Islet of Langerhans (tissue), 1 donor: ENCODE measurements at regions not wholly inside any gene's neighbourhood (a gene's known extent, or its start where the extent isn't known, plus 50 kb on each side); places are given as distances from the start of the nearest gene placed in this dataset.
"Not testable (repeated sequence)": the region's sequence is repeated elsewhere in the genome, so short reads cannot be mapped to it uniquely, and the experiment has no call there.

ENCODE experiments used
- FAIRE-seq: peaks from one replicate; lab custom pipeline; 2011; peaks lifted over from hg19 to GRCh38; lab: Jason Lieb, UNC

DNA sequence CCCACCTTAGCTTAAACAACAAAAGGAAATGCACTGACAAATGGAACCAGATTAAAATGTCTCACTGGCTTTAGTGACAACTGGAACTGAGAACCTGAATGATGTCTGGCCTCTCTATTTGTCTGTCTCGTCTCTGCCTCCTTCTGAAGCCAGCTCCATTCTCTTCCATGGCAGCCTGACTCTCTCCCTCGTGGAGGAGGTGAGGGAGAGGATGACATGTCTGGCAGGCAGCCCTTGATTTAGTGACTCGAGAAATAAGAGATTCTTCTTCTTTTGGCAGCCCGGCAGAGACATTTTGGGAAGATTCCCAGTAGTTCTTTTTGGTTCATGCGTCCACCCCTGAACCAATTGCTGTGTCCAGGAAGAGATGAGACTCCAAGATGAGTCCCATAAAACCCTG, 131.7 kb downstream of the KLF5 start:
- FAIRE-seq, result no peak

DNA sequence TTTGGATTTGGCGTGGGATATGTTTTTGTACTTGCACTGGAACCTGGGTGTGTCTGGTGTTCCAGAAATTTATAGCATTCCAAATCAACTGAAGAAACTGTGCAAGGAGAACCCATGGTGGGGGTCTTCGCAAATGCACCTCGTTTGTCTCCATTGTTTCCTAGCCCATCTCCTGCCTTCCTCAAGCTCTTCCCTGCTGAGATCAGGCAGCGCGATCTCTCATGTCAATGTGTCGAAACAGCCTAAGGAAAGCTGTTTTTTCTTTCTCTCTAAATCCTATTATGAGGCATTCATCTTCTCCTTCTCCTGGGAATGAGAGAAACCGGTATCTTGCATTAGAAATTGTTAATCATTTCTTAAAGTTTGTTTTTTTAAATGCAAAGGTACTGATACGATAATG, 131.0 kb downstream of the KLF5 start:
- no peak for FAIRE-seq

DNA sequence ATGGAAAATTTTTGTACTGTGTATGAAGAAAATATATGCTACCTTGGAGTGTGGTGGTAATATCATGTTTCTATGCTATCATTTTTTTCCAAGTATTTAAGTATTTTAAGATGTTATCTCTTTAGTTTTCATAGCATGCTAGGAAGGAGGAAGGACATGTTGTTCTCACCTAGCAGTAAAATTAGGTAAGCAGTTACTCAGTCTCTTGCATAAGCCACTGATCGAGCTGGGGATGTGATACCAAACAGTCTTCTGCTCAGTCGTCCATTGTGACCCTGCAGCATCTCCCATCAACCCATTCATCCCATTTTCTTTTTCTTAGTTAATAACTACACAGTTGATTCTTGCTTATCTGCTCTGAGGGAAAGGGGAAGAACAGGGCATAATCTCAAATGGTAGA, 130.6 kb downstream of the KLF5 start:
- no peak for FAIRE-seq

DNA sequence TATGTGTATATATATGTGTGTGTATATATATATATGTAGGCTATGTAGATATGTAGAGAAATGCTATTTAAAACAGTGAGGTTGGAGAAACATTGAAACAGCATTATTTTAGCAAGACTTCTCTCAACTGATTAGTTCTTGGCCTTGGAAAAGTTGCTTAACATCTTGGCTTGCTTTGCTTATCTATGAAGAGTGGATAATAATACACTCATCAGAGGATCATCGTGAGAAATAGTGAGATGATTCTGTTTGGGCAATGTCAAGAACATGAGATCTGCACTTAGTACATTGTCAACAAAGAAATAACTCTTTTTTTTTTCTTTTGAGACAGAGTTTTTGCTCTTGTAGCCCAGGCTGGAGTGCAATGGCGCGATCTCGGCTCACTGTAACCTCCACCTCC, 128.3 kb downstream of the KLF5 start:
- FAIRE-seq, result no peak

DNA sequence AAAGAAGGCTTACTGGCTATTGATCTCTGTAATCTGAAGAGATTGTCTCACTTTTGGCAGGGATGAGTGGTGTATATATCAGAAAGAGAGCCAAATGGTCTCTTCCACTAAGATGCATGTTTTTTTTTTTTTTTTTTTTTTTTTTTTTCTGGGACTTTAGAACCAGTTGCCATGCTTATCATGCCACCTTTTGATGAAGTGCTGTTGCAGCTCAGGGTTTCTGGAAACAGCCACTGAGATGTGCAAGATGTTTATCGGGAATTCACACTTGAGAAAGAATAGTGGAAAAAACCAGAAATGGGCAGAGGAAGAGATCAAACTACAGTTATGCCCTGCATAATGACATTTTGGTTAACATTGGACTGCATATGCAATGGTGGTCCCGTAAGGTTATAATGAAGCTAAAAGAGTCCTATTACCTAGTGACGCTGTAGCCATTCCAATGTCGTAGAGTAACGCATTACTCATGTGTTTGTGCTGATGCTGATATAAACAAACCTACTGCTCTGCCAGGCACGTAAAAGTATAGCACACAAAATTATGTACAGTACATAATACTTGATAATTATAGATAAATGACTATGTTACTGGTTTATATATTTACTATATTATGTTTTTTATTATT, 121.0 kb downstream of the KLF5 start:
- no peak for FAIRE-seq

DNA sequence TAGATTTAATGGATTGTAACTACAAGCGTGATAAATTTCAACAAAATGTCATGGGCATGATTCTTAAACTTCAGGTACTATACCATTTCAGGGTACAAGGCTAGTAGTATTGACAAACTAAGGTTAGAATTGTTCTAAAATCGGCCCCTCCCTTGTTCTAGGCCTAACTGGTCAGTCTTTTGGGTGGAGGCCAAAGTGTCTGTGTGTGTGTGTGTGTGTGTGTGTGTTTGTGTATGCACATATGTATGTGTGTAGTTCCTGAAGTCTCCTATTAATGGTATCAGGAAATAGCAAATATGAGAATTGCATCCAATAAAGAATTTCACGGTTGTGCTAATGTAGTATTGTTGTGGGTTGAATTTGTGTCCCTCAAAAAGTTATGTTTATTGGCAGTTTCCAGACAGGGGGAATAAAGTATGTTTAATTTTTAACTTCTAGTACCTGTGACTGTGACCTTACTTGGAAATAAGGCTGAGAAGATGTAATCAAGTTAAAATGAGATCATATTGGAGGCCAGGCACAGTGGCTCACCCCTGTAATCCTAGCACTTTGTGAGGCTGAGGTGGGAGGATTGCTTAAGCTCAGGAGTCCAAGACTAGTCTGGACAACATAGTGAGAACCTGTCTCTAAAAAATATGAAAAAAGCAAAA, 119.2 kb downstream of the KLF5 start:
- FAIRE-seq, result no peak

DNA sequence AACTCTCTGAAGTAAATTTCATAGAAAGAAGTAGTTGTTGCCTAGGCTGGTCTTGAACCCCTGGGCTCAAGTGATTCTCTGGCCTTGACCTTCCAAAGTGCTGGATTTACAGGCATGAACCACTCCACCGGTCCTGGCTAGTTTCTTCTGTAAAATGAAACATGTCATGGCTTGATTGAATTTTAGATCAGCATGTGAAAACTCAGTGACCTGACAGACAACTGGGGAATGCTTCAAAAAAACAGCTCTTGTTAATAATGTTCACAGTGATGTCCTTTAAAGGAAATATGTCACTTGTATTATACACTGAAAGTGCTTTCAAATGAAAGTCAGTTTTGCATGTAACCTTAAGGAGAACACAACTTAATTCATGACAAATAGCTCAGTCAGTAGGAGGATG, 118.2 kb downstream of the KLF5 start:
- no peak for FAIRE-seq

DNA sequence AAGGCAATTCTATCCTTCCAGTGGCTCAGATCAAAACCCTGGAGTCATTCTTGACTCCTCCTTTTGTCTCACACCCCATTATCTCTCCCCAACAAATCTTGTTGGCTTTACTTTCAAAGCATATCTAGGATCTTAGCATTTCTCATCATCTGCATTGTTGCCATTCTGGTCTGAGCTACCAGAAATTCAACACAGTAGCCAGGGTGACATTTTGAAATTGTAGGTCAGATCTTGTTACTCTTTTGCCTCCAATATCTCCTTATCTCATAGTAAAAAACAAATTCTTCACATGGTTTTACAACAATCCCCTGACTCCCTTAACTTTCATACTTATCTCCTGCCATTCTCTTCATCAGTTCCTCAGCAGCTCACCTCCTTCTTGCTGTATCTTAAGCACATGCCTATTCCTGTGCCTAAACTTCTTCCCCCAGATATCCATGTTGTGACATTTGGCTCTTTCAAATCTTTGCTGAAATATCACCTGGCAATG, 115.8 kb downstream of the KLF5 start:
- no peak for FAIRE-seq

DNA sequence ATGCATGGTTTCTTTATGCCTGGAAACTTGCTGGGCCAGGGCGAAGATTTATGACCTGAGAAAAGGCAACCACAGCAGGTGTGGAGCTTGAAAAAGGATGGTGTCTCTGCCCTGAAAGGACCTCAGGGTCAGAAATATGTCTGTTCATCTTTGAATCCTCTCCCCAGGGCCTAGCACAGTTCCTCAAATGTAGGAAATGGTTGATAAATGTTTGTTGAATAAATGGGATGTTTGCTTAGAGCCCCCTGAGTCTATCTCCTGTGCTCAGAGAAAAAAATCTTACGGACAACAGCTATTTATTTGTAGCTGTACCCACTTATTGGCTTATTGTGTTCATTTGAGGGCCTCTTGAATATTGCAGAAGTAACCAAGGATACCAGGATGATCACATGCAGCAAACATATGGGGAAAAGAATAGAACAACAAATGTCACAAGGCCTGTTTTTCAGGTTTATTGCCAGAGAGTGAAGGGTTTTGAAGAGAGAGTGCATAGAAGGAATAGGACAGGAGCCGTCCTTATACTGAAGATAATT, 114.5 kb downstream of the KLF5 start:
- FAIRE-seq, result no peak

DNA sequence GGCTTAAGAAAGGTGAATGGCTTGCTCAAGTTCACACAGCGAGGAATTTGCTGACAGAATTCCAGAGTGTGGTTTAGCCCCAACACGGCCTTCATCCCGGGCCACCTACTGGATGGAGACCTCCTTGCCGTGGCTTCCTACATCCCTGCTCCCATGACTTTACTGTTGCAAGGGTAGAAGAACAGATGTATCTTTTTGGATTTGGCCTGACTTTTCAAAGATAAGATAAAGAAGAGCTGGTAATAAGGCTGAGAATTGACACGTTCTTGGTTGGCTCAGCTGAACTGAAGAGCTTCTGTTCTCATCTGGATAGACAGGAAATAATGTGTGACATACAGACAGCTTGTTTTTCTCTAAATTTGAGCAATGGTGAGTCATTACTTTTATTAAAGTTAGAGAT, 113.1 kb downstream of the KLF5 start:
- no peak for FAIRE-seq

DNA sequence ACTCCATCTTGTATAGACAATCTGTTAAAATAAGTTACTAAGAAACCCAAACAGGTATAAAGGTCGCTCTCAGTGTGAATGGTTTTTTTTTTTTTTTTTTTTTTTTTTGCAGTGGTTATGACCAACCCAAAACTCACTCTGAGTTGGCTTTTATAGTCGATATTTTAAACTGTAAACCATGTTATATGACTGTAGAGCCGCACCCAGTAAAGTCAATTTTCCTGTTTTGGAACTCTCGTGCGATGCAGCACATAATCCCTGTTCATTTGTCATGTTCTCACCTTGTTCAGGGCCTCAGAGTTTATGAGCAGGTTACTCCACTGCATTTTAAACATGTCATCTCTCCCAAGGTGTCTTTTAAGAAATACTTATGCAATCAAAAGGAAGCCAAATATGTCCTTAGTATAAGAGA, 112.5 kb downstream of the KLF5 start:
- FAIRE-seq, result no peak

DNA sequence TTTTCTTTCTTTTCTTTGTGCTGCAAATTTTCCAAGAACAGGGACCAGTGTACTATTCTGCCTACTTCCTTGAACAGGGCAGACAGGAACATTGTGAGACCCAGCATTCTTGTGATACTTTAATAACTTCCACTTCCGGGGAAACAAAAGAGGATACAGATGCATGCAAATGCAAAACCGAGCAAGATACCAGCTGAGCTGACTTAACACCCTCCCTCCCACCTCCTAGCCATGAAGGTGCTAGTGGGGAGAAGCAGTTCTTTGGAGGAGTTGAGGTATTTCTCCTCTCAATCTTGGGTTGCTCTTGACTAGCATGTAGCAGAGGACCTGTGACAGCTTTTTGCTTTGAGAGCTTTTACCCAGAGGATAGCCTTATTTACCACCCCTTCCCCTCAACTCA, 111.2 kb downstream of the KLF5 start:
- FAIRE-seq, result no peak

DNA sequence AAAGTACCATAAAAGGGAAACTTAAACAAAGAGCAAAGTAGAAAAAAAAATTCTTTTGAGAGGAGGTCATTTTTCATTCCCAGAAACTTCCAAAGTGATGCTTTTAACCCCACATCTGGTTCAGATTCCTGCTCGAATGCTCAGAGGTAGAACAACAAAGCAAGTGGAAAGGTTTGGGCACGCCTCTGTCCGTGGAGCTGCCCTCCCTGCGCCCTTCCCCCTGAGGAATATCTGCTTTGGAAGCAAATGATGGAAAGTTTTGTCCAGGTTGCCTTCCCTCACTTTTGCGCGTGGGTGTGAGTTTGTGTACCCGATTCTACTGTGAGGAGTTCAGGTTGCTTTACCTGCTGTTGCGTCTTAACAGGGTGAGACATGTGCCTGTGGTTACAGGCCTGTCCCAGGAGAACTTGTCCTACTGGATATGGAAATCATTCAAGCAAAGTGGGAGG, 110.2 kb downstream of the KLF5 start:
- no peak for FAIRE-seq

DNA sequence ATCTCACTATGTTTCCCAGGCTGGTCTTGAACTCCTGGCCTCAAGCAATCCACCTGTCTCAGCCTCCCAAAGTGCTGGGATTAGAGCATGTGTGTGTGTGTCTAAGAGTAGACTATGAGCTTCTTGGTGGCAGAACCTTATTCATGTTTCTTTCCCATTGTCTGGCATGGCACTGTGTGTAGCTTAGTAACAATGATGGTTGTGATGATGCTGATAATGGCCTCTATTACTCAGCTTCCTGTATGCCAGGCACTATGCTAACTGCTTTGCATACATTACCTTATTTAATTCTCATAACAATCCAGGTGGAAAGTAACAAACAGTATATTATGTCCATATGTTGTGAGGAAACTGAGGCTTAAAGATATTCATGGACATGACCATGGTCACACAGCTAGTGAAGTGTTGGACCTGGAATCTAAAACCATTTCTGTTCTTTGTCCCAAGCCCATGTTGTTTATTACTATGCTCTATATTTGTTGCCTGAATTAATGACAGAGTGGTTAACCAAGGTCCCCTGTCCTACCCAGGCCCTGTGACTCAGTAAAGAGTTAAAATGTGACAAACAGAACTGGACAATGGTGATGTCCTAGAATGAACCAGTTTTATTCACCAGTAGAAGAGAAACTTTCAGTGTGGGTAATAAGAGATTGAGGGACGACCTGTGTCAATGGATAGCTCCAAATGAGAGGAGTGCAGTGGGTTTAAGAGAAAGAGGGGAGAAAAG, 109.6 kb downstream of the KLF5 start:
- FAIRE-seq, result no peak

DNA sequence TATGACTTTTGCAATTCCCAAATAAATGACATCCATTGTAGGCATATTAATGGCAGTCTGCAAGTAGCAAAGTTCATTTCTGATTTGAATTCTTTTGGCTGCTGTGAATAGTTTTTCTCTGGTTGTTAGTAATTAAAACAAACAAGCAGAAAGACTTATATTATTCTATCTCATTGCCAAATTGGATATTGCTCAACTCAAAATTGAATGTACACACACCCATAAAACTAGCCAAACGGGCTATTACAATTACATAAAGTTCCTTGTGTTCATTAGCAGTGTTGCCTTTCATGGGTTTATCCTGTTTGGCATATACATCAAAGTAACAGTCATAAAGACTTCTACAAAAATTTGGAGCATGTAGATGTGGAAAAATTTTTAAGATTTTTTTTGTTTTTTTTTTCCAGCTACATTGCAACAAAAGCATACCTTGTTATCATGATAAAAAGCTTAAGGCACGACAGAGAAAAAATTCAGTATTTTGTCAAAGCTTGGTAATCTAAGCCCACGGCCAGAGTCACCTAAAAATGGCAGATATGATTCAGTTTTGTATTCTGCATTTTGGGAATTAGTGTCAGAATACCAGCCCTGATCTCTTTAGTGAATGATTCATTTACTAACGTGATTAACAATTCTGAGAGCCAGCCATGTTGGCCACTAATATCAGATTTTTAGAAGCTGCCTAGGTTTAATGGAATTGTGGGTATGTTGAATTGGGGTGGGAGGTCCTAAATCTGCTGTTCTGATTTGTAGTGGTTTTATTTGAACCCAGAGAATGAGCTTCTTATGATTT, 108.4 kb downstream of the KLF5 start:
- FAIRE-seq, result no peak

DNA sequence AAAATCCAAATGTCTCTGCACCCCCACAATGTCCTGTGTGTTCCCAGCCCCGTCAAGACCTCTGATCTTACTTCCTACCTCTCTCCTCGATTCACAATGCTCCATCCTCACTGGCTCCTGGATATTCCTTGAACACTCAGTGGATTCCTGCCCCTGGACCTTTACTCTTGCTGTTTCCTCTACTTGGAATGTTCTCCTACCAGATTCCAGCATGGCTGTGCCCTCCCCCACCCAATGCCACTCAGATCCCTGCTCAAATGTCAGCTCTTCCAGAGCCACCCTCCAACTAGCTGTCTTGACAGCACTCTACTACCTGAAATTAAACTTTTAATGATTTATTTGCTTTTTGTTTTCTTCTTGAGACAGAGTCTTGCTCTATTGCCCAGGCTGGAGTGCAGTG, 107.4 kb downstream of the KLF5 start:
- FAIRE-seq, result no peak

DNA sequence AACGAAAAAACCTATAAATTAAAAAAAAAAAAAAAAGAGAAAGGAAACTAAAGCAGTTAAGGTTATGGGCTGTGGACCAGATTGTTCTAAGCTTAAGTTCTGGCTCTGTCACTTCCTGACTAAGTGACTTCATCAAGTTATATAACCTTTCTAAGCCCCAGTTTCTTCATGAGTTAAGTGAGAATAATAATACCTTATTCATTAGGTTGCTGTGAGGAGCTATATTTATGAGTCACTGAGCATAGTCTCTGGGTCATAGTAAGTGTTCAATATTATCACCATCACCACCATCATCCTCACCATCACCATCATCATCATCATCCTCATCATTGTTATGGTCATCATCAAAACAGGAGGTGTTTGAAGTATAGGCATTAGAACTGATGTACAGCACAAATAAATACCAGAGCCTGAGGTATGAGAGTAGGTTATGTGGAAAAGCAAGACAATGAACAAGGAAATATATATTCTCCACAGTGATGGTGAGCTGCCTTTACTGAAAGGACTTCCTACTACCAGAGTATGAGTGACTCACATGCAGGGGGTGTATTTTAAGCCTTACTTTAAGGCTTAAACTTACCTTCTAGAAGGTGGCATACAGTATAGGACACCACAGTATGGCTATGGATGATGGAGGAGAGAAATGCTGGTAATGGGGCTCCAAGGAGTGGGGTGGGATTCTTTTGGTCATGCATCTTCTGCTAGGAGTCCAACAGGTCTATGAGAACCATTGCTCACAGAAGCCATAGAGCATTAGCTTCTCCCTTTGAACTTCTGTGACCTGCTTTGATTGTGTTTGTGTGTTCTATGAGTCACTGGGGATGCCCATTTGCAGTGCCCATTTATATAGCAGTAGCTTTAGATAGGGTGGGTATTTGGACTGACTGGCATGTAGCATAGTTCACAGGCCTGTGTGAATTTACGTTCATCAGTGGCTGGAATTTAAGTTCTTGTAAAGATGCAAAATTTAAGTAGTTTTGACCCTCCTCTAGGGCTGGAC, 104.4 kb downstream of the KLF5 start:
- FAIRE-seq, result no peak

DNA sequence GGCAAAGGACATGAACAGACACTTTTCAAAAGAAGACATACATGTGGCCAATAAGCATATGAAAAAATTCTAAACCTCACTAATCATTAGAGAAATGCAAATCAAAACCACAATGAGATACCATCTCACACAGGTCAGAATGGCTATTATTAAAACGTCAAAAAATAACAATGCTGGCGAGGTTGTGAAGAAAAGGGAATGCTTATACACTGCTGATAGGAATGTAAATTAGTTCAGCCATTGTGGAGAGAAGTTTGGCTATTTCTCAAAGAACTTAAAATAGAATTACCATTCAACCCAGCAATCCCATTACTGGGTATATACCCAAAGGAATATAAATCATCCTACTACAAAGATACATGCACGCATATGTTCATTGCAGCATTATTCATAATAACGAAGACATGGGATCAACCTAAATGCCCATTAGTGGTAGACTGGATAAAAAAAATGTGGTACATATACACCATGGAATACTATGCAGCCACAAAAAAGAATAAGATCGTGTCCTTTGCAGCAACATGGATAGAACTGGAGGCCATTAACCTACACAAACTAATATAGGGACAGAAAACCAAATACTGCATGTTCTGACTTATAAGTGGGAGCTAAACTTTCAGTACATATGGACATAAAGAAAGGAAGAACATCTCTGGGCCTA, 101.7 kb downstream of the KLF5 start:
- not testable (repeated sequence) for FAIRE-seq

DNA sequence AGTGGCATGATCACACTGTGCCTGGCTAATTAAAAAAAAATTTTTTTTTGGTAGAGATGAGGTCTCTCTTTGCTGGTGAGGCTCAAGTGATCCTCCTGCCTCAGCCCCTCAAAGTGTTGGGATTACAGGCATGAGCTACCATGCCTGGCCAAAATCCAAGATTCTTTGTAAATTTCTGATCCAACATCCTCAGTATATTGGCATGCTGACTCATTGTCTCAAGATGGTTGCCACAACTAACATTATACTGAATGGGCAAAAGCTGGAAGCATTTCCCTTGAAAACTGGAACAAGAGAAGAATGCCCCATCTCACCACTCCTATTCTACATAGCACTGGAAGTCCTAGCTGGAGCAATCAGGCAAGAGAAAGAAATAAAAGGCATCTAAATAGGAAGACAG, 100.0 kb downstream of the KLF5 start:
- no peak for FAIRE-seq

DNA sequence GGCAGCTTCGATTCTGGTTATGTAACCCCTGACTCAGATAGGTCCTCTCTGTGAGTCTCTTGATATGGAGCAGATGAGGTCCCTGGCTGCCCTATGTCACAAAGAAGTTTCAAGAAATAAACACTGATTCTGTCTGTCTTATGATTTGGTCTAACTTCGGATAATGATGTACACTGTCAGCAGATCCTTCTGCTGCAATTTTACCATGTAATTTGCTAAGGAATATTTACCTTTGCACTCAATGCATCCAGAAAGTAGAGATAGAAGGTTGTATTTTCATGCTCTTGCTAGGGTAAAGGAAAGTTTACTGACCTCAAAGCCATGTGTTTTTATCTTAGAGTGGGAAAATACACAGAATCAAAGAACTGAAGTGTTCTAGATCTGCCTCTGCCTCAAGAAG, 98.2 kb downstream of the KLF5 start:
- FAIRE-seq, result no peak

DNA sequence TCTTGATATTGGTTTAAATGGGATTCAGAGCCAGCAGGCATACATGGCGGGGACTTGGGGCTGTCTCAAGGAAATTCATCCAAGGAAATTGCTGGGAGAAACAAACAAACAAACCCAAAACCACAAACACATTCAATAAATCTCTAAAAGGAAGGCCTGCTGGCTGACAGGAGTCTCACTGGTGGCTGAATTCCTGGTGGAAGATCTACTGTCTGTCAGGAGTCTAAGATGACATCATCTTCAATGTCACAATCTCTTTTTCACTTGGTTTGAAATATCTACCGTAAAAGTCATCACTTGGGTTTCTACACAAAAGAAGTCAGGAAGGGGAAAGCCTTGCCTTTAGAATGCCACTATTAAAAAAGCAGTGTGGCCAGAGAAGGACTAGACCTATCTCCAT, 87.9 kb downstream of the KLF5 start:
- FAIRE-seq, result no peak
